ENCODE measurements at regions not wholly inside any gene's neighbourhood (a gene's known extent, or its start where the extent isn't known, plus 50 kb on each side); places are given as distances from the start of the nearest gene placed in this dataset.

- H3K4me1 ChIP-seq = peaks cover 11% of the 10 kb centered on the region
- H3K27ac ChIP-seq (replicated peaks) = no peak overlapping the region
- TF ChIP-seq CTCF (IDR thresholded peaks at IDR 0.05; ENCODE audit: borderline replicate concordance) = no peak
- H3K4me3 ChIP-seq = no peak overlapping the region
- no peaks in the 10 kb centered on the region for H3K27me3 ChIP-seq (ENCODE audit: low read depth)
- DNase-seq = no peak
- no peaks in the 10 kb centered on the region for H3K9me3 ChIP-seq (replicated peaks)
- intact Hi-C loops (cut with micrococcal nuclease) = no loop called here
- H3K36me3 ChIP-seq = no peaks in the 10 kb centered on the region
Measured at GRCh38 chr11:112627588-112628045, 333.6 kb upstream of the NCAM1 start.

- Histone ChIP-seq H3K4me3 (no peak overlapping the region), H3K9me3 (replicated peaks) (no peaks in the 10 kb centered on the region), H3K27me3 (ENCODE audit: low read depth) (peaks cover 5% of the 10 kb centered on the region), H3K27ac (replicated peaks) (no peak overlapping the region), H3K36me3 (no peaks in the 10 kb centered on the region), H3K4me1 (peaks cover 11% of the 10 kb centered on the region)
- intact Hi-C loops (cut with micrococcal nuclease) = no loop called here
- TF ChIP-seq CTCF (IDR thresholded peaks at IDR 0.05; ENCODE audit: borderline replicate concordance) = no peak
- no peak for DNase-seq
Measured at GRCh38 chr11:112628676-112629075, 332.5 kb upstream of the NCAM1 start.

GRCh38 chr11:112630496-112630895, 330.7 kb upstream of the NCAM1 start:
- intact Hi-C loops (cut with micrococcal nuclease) = no loop called here
- H3K9me3 ChIP-seq (replicated peaks) = no peaks in the 10 kb centered on the region
- TF ChIP-seq CTCF (IDR thresholded peaks at IDR 0.05; ENCODE audit: borderline replicate concordance) = no peak

GRCh38 chr11:112631333-112631732, 329.9 kb upstream of the NCAM1 start:
- Histone ChIP-seq H3K27me3 (ENCODE audit: low read depth) (peaks cover 5% of the 10 kb centered on the region), H3K9me3 (replicated peaks) (no peaks in the 10 kb centered on the region), H3K4me3 (no peak overlapping the region), H3K4me1 (peaks cover 11% of the 10 kb centered on the region), H3K36me3 (no peaks in the 10 kb centered on the region), H3K27ac (replicated peaks) (no peak overlapping the region)
- DNase-seq = no peak
- intact Hi-C loops (cut with micrococcal nuclease) = no loop called here
- TF ChIP-seq CTCF (IDR thresholded peaks at IDR 0.05; ENCODE audit: borderline replicate concordance) = no peak

More at GRCh38 chr11:112630496-112630895, 330.7 kb upstream of the NCAM1 start:
- DNase-seq = no peak
- Histone ChIP-seq H3K27ac (replicated peaks) (no peak overlapping the region), H3K4me1 (peaks cover 11% of the 10 kb centered on the region), H3K36me3 (no peaks in the 10 kb centered on the region), H3K4me3 (no peak overlapping the region), H3K27me3 (ENCODE audit: low read depth) (peaks cover 5% of the 10 kb centered on the region)

GRCh38 chr11:112632866-112633505, 328.2 kb upstream of the NCAM1 start:
- no peaks in the 10 kb centered on the region for H3K9me3 ChIP-seq (replicated peaks)
- no peak overlapping the region for H3K27ac ChIP-seq (replicated peaks)
- H3K36me3 ChIP-seq = no peaks in the 10 kb centered on the region
- intact Hi-C loops (cut with micrococcal nuclease) = no loop called here
- peaks cover 11% of the 10 kb centered on the region for H3K4me1 ChIP-seq
- no peak overlapping the region for H3K4me3 ChIP-seq
- no peak for TF ChIP-seq CTCF (IDR thresholded peaks at IDR 0.05; ENCODE audit: borderline replicate concordance)
- DNase-seq = no peak
- peaks cover 5% of the 10 kb centered on the region for H3K27me3 ChIP-seq (ENCODE audit: low read depth)
